HG02678 (cell line): ENCODE measurements at regions not wholly inside any gene's neighbourhood (a gene's known extent, or its start where the extent isn't known, plus 50 kb on each side); places are given as distances from the start of the nearest gene placed in this dataset.

Experiments used
- ATAC-seq: cut with Tn5 transposase; IDR thresholded peaks from one replicate; pipeline ENCODE4 v1.9.1; 2021; ENCODE audit warnings: mild to moderate bottlenecking, moderate library complexity; ENCODE audit not compliant: unreplicated experiment

GRCh38 chr20:55784036-55784435 lies 221.3 kb downstream of the CBLN4 start:
- no peak for ATAC-seq

GRCh38 chr20:55783381-55783780 lies 221.9 kb downstream of the CBLN4 start:
- ATAC-seq, result no peak

- no peak for ATAC-seq
Observed at GRCh38 chr20:55782912-55783253, 222.4 kb downstream of the CBLN4 start.

GRCh38 chr20:55782224-55782911 lies 223.0 kb downstream of the CBLN4 start:
- no peak for ATAC-seq

GRCh38 chr20:55778796-55779195 lies 226.5 kb downstream of the CBLN4 start:
- no peak for ATAC-seq

GRCh38 chr20:55777641-55778040 lies 227.7 kb downstream of the CBLN4 start:
- ATAC-seq, result no peak

- ATAC-seq, result no peak
Observed at GRCh38 chr20:55776176-55776575, 229.1 kb downstream of the CBLN4 start.

- ATAC-seq, result no peak
Observed at GRCh38 chr20:55774628-55775027, 230.7 kb downstream of the CBLN4 start.

GRCh38 chr20:55761797-55762196 lies 243.5 kb downstream of the CBLN4 start:
- ATAC-seq, result no peak

- no peak for ATAC-seq
Observed at GRCh38 chr20:55761100-55761499, 244.2 kb downstream of the CBLN4 start.

- no peak for ATAC-seq
Observed at GRCh38 chr20:55760586-55760985, 244.7 kb downstream of the CBLN4 start.

GRCh38 chr20:55755861-55756260 lies 249.5 kb downstream of the CBLN4 start:
- no peak for ATAC-seq

- ATAC-seq, result no peak
Observed at GRCh38 chr20:55755411-55755810, 249.9 kb downstream of the CBLN4 start.

GRCh38 chr20:55746723-55747122 lies 258.6 kb downstream of the CBLN4 start:
- ATAC-seq, result no peak

- ATAC-seq, result no peak
Observed at GRCh38 chr20:55745840-55746239, 259.5 kb downstream of the CBLN4 start.

- ATAC-seq, result no peak
Observed at GRCh38 chr20:55744896-55745295, 260.4 kb downstream of the CBLN4 start.

GRCh38 chr20:55741801-55742200 lies 263.5 kb downstream of the CBLN4 start:
- no peak for ATAC-seq

- no peak for ATAC-seq
Observed at GRCh38 chr20:55740076-55740475, 265.2 kb downstream of the CBLN4 start.

GRCh38 chr20:55730321-55730720 lies 275.0 kb downstream of the CBLN4 start:
- ATAC-seq, result no peak

- no peak for ATAC-seq
Observed at GRCh38 chr20:55714736-55715135, 290.6 kb downstream of the CBLN4 start.

- ATAC-seq, result no peak
Observed at GRCh38 chr20:55714082-55714481, 291.2 kb downstream of the CBLN4 start.

GRCh38 chr20:55704458-55704857 lies 300.9 kb downstream of the CBLN4 start:
- ATAC-seq, result no peak

GRCh38 chr20:55701467-55701866 lies 303.9 kb downstream of the CBLN4 start:
- ATAC-seq, result no peak
